HEK293T (cell line): ENCODE measurements at regions not wholly inside any gene's neighbourhood (a gene's known extent, or its start where the extent isn't known, plus 50 kb on each side); places are given as distances from the start of the nearest gene placed in this dataset.

ENCODE experiments used
- CTCF ChIA-PET: fragments of 350-600 bp; formaldehyde crosslinking; extraction: SDS; loops from one replicate; lab custom pipeline; 2021; ENCODE audit warnings: antibody characterized with exemption, inconsistent platforms; lab: Yijun Ruan, JAX
- POLR2A ChIA-PET: fragments of 350-600 bp; formaldehyde crosslinking; extraction: SDS; loops from one replicate; lab custom pipeline; 2020; ENCODE audit warnings: antibody characterized with exemption, inconsistent platforms; lab: Yijun Ruan, JAX
- DNase-seq: peaks from one replicate; pipeline ENCODE4 v3.0.0; 2012; ENCODE audit warnings: mixed read lengths; ENCODE audit errors: extremely low spot score
- ARNT ChIP-seq: fragments of 450-650 bp; IDR thresholded peaks from 2 replicates; pipeline ENCODE4 v1.6.1; 2017; ENCODE audit warnings: mild to moderate bottlenecking
- BHLHE40 ChIP-seq: fragments of 450-650 bp; IDR thresholded peaks from 2 replicates; pipeline ENCODE4 v1.6.1; 2016; ENCODE audit warnings: mild to moderate bottlenecking, moderate library complexity, borderline replicate concordance
- CTBP1 ChIP-seq: fragments of 450-650 bp; IDR thresholded peaks from 2 replicates; pipeline ENCODE4 v1.6.1; 2016; ENCODE audit warnings: borderline replicate concordance
- ELF4 ChIP-seq: fragments of 450-650 bp; IDR thresholded peaks from 2 replicates; pipeline ENCODE4 v1.6.1; 2017; ENCODE audit warnings: antibody characterized with exemption
- FOXA1 ChIP-seq: fragments of 450-650 bp; IDR thresholded peaks from 2 replicates; pipeline ENCODE4 v1.6.1; 2016; ENCODE audit warnings: mild to moderate bottlenecking
- FOXK2 ChIP-seq: fragments of 450-650 bp; IDR thresholded peaks from 2 replicates; pipeline ENCODE4 v1.6.1; 2016; ENCODE audit warnings: mild to moderate bottlenecking
- FOXM1 ChIP-seq: fragments of 450-650 bp; IDR thresholded peaks from 2 replicates; pipeline ENCODE4 v1.6.1; 2017; ENCODE audit warnings: mild to moderate bottlenecking, borderline replicate concordance
- HDGF ChIP-seq: fragments of 450-650 bp; IDR thresholded peaks from 2 replicates; pipeline ENCODE4 v1.6.1; 2017; ENCODE audit warnings: antibody characterized with exemption, borderline replicate concordance
- L3MBTL2 ChIP-seq: fragments of 450-650 bp; conservative IDR thresholded peaks from 2 replicates; pipeline ENCODE4 v1.6.1; 2016; ENCODE audit warnings: mild to moderate bottlenecking
- LEF1 ChIP-seq: fragments of 450-650 bp; IDR thresholded peaks from 2 replicates; pipeline ENCODE4 v1.6.1; 2017; ENCODE audit warnings: mild to moderate bottlenecking, borderline replicate concordance
- NFRKB ChIP-seq: fragments of 450-650 bp; IDR thresholded peaks from 2 replicates; pipeline ENCODE4 v1.6.1; 2016; ENCODE audit warnings: mild to moderate bottlenecking, moderate library complexity
- SP1 ChIP-seq: fragments of 450-650 bp; IDR thresholded peaks from 2 replicates; pipeline ENCODE4 v1.6.1; 2017
- SUZ12 ChIP-seq: fragments of 450-650 bp; IDR thresholded peaks from 2 replicates; pipeline ENCODE4 v1.6.1; 2016; ENCODE audit warnings: mild to moderate bottlenecking
- TARDBP ChIP-seq: fragments of 450-650 bp; IDR thresholded peaks from 2 replicates; pipeline ENCODE4 v1.6.1; 2016
- ZNF384 ChIP-seq: fragments of 450-650 bp; IDR thresholded peaks from 2 replicates; pipeline ENCODE4 v1.6.1; 2016
- TF ChIP-seq, protein P1 (sequence below): fragments of 450-650 bp; IDR thresholded peaks from 2 replicates; pipeline ENCODE4 v1.6.1; 2016

DNA sequence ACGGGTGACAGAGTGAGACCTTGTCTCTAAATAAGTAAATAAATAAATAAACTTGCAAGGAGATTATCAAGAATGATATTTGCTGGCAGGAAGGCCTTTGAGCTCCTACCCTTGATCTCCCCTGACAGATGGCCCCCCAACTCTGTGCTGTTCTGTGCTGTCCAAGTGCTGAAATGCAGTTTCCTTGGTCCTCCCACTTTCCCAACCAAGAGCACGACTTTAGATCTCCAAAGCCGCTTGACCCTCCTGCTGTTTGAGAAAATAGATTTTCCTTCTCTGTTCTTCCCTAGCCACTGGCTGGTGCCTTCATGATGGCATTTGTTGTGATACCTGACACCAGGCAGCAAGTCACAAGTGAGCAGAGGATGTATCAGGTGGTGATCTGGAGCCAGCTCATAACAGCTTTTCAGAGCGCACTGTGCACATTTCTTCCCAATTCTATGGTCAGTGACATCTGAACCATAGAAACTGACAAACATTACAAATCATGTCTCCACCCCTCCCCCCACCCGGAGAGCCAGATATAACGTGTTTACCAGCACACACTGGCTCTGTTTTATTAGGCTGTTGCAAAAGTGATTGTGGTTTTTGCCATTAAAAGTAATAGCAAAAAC is 80.0 kb upstream of the PUM3 start:
- TF ChIP-seq ARNT (no peak), ELF4 (no peak), NFRKB (no peak), HDGF (no peak), LEF1 (no peak), FOXK2 (no peak), CTBP1 (no peak), SP1 (no peak), L3MBTL2 (no peak), FOXA1 (no peak), FOXM1 (no peak), BHLHE40 (no peak), ZNF384 (no peak), TARDBP (no peak), SUZ12 (no peak)
- TF ChIP-seq, protein P1, sequence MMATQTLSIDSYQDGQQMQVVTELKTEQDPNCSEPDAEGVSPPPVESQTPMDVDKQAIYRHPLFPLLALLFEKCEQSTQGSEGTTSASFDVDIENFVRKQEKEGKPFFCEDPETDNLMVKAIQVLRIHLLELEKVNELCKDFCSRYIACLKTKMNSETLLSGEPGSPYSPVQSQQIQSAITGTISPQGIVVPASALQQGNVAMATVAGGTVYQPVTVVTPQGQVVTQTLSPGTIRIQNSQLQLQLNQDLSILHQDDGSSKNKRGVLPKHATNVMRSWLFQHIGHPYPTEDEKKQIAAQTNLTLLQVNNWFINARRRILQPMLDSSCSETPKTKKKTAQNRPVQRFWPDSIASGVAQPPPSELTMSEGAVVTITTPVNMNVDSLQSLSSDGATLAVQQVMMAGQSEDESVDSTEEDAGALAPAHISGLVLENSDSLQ, result no peak
- ChIA-PET POLR2A (no interaction called here), CTCF (no interaction called here)
- DNase-seq, result peak; percentile 4

DNA sequence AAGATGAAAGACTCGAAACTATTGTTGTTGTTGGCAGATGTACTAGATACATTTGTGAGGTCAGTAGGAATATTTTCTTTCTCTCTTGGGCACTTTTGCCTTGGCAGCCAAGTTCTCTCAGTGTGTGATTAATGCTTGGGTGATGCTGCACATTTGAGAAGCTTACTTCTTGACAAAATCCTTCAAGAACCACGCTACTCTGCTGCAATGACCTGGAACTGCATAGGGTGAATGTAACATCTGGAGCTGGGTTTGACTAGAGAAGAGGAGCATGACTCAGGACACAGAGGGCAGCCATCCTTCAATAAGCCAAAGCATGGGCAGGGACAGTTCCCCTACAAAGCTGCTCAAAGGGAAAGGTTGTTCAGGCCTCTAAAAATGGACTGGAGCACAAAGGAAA is 75.5 kb upstream of the PUM3 start:
- ChIA-PET POLR2A (no interaction called here), CTCF (no interaction called here)
- TF ChIP-seq CTBP1 (no peak), ZNF384 (no peak), HDGF (no peak), SUZ12 (no peak), ELF4 (no peak), LEF1 (no peak), ARNT (no peak), FOXK2 (no peak), BHLHE40 (no peak), FOXM1 (no peak), FOXA1 (no peak), NFRKB (no peak), L3MBTL2 (no peak)
- no peak for DNase-seq

DNA sequence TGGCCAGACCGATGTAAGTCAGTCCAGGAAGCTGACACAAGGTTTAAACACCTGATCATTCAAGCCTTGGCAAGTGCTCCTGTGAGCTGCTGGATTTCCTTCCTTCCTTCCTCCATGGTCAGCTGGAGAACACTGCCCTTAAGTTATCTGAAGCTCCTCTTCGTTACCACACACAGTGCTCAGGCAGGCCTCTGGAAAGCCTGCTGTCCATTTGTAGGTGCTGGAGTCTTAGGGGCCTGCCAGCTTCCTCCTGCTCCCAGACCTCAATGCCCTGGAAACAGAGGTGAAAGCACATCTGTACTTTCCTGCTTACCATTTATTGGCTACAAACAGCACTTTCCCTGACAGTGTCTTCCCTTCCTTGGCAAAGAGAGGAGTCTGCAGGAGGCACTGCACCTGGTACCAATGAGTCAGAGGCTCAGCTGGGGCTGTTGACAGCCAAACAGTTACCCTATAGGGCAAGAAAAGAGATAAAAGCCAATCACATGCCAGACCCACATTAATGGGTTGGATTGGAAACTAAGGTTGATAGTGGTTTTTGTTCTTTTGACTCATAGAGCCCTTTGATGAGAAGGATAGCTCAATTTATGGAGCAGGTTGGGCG is 72.6 kb upstream of the PUM3 start:
- no peak for DNase-seq
- ChIA-PET CTCF (no interaction called here), POLR2A (no interaction called here)
- no peak for TF ChIP-seq ARNT
- no peak for TF ChIP-seq BHLHE40
- no peak for TF ChIP-seq FOXK2
- no peak for TF ChIP-seq SP1

DNA sequence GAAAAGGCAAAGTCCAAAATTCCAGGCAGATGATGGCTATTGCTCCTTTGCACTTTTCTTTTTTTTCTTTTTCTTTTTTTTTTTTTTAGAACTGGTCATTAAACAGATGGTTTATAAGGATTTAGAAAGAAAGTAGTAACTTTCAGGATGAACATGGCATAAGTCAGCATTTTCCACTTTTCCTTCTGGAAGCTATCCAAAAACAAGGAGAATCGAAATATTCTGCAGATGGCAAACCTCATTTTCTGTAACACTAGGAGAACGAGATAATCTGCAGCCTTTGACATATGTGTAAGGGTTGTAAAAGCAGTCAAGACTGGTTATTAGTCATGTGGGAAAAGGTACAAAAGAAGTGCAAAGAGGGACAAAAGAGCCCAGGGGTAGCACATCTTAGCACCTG is 69.1 kb upstream of the PUM3 start:
- CTCF ChIA-PET, result no interaction called here
- POLR2A ChIA-PET, result no interaction called here
- DNase-seq, result no peak
- no peak for TF ChIP-seq BHLHE40
- no peak for TF ChIP-seq FOXA1
- TF ChIP-seq FOXK2, result no peak
- TF ChIP-seq LEF1, result no peak
- no peak for TF ChIP-seq ZNF384
- no peak for TF ChIP-seq TARDBP
- no peak for TF ChIP-seq ARNT

DNA sequence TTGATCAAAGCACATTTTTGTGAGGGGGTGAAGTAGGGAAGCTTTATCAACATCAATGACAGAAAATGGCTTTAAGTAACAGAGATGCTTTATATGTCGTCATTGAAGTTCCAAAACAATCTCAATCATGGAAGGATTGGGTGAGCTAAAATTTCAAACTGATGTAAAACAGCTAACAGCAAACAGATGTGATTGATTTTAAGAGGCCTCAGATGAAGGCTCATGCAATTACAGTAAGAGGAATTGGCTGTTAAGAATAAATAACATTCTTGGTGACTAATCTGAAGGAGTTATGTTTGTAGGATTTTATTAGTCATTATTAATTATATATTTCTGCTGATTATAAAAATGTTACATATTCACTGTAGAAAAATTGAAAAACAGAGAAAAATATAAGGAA is 63.5 kb upstream of the PUM3 start:
- no peak for DNase-seq
- CTCF ChIA-PET, result no interaction called here
- no peak for TF ChIP-seq CTBP1
- TF ChIP-seq FOXK2, result no peak
- TF ChIP-seq, protein P1, result no peak
- no peak for TF ChIP-seq NFRKB
- no peak for TF ChIP-seq HDGF
- no peak for TF ChIP-seq SP1
- TF ChIP-seq BHLHE40, result no peak
- no peak for TF ChIP-seq FOXA1
- no peak for TF ChIP-seq TARDBP
- POLR2A ChIA-PET, result no interaction called here

DNA sequence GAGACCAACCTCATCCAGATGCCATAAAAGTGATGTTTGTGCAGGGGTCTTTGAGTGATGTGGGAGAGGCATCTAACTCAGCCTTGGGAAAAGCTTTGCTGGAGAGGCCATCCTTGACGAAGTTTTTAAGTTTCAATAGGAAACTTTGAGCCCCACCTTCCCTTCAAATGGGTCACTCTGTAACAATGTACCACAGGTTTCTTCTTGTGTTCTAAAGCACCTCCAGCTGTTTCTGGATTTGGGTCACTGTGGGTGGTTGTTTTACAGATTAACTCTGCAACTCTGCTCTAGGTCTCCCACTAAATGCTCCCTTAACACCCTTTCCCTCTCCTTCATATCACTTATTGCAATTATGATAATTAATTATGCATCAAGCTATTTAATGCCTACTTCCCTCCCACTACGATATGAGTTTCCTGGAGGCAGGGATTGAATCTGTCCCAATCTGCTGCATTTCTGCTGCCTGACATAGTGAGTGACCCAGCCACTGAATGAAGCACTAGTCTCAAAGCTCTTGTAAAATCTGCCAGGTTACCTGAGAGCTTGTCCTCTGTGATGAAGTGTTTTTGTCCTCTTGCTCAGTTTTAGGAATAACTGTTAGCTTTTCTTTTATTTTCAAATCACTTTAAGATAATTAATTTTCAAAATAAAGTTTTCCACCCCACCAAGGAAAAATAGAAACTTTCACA is 60.5 kb upstream of the PUM3 start:
- CTCF ChIA-PET, result no interaction called here

More for the DNA sequence above, 60.5 kb upstream of the PUM3 start:
- no peak for DNase-seq
- POLR2A ChIA-PET, result no interaction called here
- TF ChIP-seq ARNT (no peak), TARDBP (no peak), LEF1 (no peak), SUZ12 (no peak)
- TF ChIP-seq, protein P1, result no peak
